ENCODE measurements at regions not wholly inside any gene's neighbourhood (a gene's known extent, or its start where the extent isn't known, plus 50 kb on each side); places are given as distances from the start of the nearest gene placed in this dataset.

GRCh38 chr6:163662604-163663225, 248.2 kb downstream of the QKI start:
- no peaks in the 10 kb centered on the region for H3K27me3 ChIP-seq (ENCODE audit: insufficient read depth, low read depth)
- no peak overlapping the region for H3K4me2 ChIP-seq
- H3K4me3 ChIP-seq (IDR thresholded peaks at IDR 0.05; ENCODE audit: insufficient read depth, low read depth, low read length) = no peak overlapping the region
- no peak overlapping the region for H2AFZ ChIP-seq (ENCODE audit: low read depth)
- no peaks in the 10 kb centered on the region for H4K20me1 ChIP-seq (ENCODE audit: insufficient read depth)
- H3K9ac ChIP-seq = no peak overlapping the region
- H3K36me3 ChIP-seq (ENCODE audit: insufficient read depth) = no peaks in the 10 kb centered on the region
- TF ChIP-seq CTCF (conservative IDR thresholded peaks at IDR 0.05; ENCODE audit: low read depth, low read length) = no peak
- H3K27ac ChIP-seq = no peak overlapping the region
- H3K79me2 ChIP-seq (ENCODE audit: insufficient read depth, low read depth) = no peaks in the 10 kb centered on the region
- H3K4me1 ChIP-seq (ENCODE audit: low read depth, poor library complexity, severe bottlenecking) = no peaks in the 10 kb centered on the region

- Histone ChIP-seq H3K4me3 (IDR thresholded peaks at IDR 0.05; ENCODE audit: insufficient read depth, low read depth, low read length) (no peak overlapping the region), H3K4me2 (no peak overlapping the region), H2AFZ (ENCODE audit: low read depth) (no peak overlapping the region), H3K9ac (no peak overlapping the region), H4K20me1 (ENCODE audit: insufficient read depth) (no peaks in the 10 kb centered on the region), H3K79me2 (ENCODE audit: insufficient read depth, low read depth) (no peaks in the 10 kb centered on the region), H3K27ac (no peak overlapping the region), H3K36me3 (ENCODE audit: insufficient read depth) (no peaks in the 10 kb centered on the region), H3K27me3 (ENCODE audit: insufficient read depth, low read depth) (no peaks in the 10 kb centered on the region), H3K4me1 (ENCODE audit: low read depth, poor library complexity, severe bottlenecking) (no peaks in the 10 kb centered on the region)
- no peak for TF ChIP-seq CTCF (conservative IDR thresholded peaks at IDR 0.05; ENCODE audit: low read depth, low read length)
Observed at GRCh38 chr6:163661272-163661671, 246.8 kb downstream of the QKI start.

GRCh38 chr6:163659803-163660202, 245.3 kb downstream of the QKI start:
- TF ChIP-seq CTCF (conservative IDR thresholded peaks at IDR 0.05; ENCODE audit: low read depth, low read length) = no peak
- H3K79me2 ChIP-seq (ENCODE audit: insufficient read depth, low read depth) = no peaks in the 10 kb centered on the region
- no peak overlapping the region for H3K4me3 ChIP-seq (IDR thresholded peaks at IDR 0.05; ENCODE audit: insufficient read depth, low read depth, low read length)
- H4K20me1 ChIP-seq (ENCODE audit: insufficient read depth) = no peaks in the 10 kb centered on the region
- no peaks in the 10 kb centered on the region for H3K36me3 ChIP-seq (ENCODE audit: insufficient read depth)
- no peaks in the 10 kb centered on the region for H3K27me3 ChIP-seq (ENCODE audit: insufficient read depth, low read depth)
- H2AFZ ChIP-seq (ENCODE audit: low read depth) = no peak overlapping the region
- no peak overlapping the region for H3K9ac ChIP-seq
- H3K4me1 ChIP-seq (ENCODE audit: low read depth, poor library complexity, severe bottlenecking) = no peaks in the 10 kb centered on the region
- H3K4me2 ChIP-seq = no peak overlapping the region
- H3K27ac ChIP-seq = no peak overlapping the region

GRCh38 chr6:163655217-163656121, 241.0 kb downstream of the QKI start:
- Histone ChIP-seq H3K4me2 (no peak overlapping the region), H3K27me3 (ENCODE audit: insufficient read depth, low read depth) (no peaks in the 10 kb centered on the region), H3K79me2 (ENCODE audit: insufficient read depth, low read depth) (no peaks in the 10 kb centered on the region), H3K36me3 (ENCODE audit: insufficient read depth) (no peaks in the 10 kb centered on the region), H3K27ac (no peak overlapping the region), H3K4me1 (ENCODE audit: low read depth, poor library complexity, severe bottlenecking) (no peaks in the 10 kb centered on the region), H3K9ac (no peak overlapping the region), H2AFZ (ENCODE audit: low read depth) (no peak overlapping the region), H4K20me1 (ENCODE audit: insufficient read depth) (no peaks in the 10 kb centered on the region), H3K4me3 (IDR thresholded peaks at IDR 0.05; ENCODE audit: insufficient read depth, low read depth, low read length) (no peak overlapping the region)
- TF ChIP-seq CTCF (conservative IDR thresholded peaks at IDR 0.05; ENCODE audit: low read depth, low read length) = no peak
